Neutrophil (primary cell): ENCODE measurements at regions not wholly inside any gene's neighbourhood (a gene's known extent, or its start where the extent isn't known, plus 50 kb on each side); places are given as distances from the start of the nearest gene placed in this dataset.

Source experiments
- H3K27ac ChIP-seq: fragments of 200-600 bp; sonication (generic); 2 replicates; pipeline ENCODE4 v1.5.1; 2016; ENCODE audit warnings: mild to moderate bottlenecking, moderate library complexity
- H3K27me3 ChIP-seq: fragments of 200-600 bp; sonication (generic); 2 replicates; pipeline ENCODE4 v1.6.0; 2016; ENCODE audit warnings: mild to moderate bottlenecking
- H3K36me3 ChIP-seq: fragments of 200-600 bp; sonication (generic); 2 replicates; pipeline ENCODE4 v1.5.1; 2017
- H3K4me1 ChIP-seq, 2 experiments: fragments of 200-600 bp in 1 of 2; sonication (generic) in 1 of 2; 1 replicate in 1 of 2; 2 replicates in 1 of 2; pipeline versions ENCODE4 v1.5.1 to v1.6.1; 2013 to 2016; ENCODE audit warnings: low read depth in 1 of 2, low read length in 1 of 2, mild to moderate bottlenecking in 1 of 2, moderate library complexity in 1 of 2; ENCODE audit not compliant: control insufficient read depth in 1 of 2, insufficient read depth in 1 of 2
- H3K4me3 ChIP-seq, 2 experiments: fragments of 200-600 bp in 1 of 2; sonication (generic) in 1 of 2; 1 replicate in 1 of 2; 2 replicates in 1 of 2; pipeline ENCODE4 v1.5.1; 2013 to 2016; ENCODE audit warnings: low read depth in 1 of 2, low read length in 1 of 2, mild to moderate bottlenecking in 1 of 2, moderate library complexity in 1 of 2
- H3K9me3 ChIP-seq: fragments of 200-600 bp; sonication (generic); 2 replicates; pipeline ENCODE4 v1.5.1; 2016
- CTCF ChIP-seq: fragments of 200-600 bp; sonication (generic); IDR thresholded peaks from 2 replicates; pipeline ENCODE4 v1.5.1; 2016; ENCODE audit warnings: antibody characterized with exemption

DNA sequence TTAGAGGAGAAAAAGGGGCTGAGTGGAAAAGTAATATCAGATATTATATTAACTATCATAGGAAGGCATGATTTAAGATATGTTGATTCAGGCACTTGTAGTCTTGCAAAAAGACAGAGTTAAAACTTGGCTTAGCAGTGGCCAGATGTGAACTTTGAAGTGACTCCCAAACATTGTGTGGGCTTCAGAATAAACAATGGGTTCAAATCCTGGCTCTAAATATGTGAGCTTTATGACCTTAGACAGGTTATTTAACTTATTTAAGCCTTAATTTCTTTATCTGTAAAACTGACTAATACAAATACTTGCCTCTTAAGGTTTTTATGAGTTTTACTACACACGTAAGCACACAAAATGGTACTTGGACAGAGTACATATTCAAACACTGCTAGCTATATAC lies 85.9 kb downstream of the TNFSF18 start:
- TF ChIP-seq CTCF = no peak
- H3K9me3 ChIP-seq = no peaks in the 10 kb centered on the region
- no peaks in the 10 kb centered on the region for H3K27me3 ChIP-seq
- H3K36me3 ChIP-seq = no peaks in the 10 kb centered on the region
- no peak overlapping the region for H3K27ac ChIP-seq
- no peaks in the 10 kb centered on the region for H3K4me1 ChIP-seq
- no peak overlapping the region for H3K4me3 ChIP-seq

GRCh38 chr1:172966844-172967540 lies 83.7 kb downstream of the TNFSF18 start:
- Histone ChIP-seq H3K9me3 (no peaks in the 10 kb centered on the region), H3K27ac (no peak overlapping the region), H3K36me3 (no peaks in the 10 kb centered on the region), H3K4me1 (no peaks in the 10 kb centered on the region), H3K4me3 (no peak overlapping the region), H3K27me3 (no peaks in the 10 kb centered on the region)
- TF ChIP-seq CTCF = no peak

GRCh38 chr1:172967936-172968335 lies 82.8 kb downstream of the TNFSF18 start:
- no peak overlapping the region for H3K4me3 ChIP-seq
- no peak for TF ChIP-seq CTCF
- H3K27me3 ChIP-seq = no peaks in the 10 kb centered on the region
- no peaks in the 10 kb centered on the region for H3K4me1 ChIP-seq
- H3K36me3 ChIP-seq = no peaks in the 10 kb centered on the region
- H3K9me3 ChIP-seq = no peaks in the 10 kb centered on the region
- H3K27ac ChIP-seq = no peak overlapping the region

DNA sequence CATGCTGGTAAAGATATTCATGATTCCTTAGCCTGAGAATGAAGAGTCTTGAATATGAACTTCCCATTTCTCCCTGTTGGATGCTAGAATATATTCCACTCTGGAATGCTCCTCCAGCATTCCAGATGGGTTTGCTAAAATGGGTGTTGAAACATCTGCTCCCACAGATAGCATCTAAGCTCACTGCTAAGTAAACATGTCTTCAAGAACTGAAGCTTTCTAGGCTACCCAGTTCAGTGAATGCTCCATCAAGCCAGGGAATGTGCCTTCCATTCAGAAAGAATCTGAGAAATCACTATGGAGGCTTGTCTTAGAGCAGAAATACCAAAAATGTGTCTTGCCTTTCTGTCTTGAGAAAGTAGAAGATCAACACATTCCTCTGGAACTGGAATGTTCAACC lies 81.1 kb downstream of the TNFSF18 start:
- Histone ChIP-seq H3K4me1 (no peaks in the 10 kb centered on the region), H3K27ac (no peak overlapping the region)
- no peak for TF ChIP-seq CTCF

DNA sequence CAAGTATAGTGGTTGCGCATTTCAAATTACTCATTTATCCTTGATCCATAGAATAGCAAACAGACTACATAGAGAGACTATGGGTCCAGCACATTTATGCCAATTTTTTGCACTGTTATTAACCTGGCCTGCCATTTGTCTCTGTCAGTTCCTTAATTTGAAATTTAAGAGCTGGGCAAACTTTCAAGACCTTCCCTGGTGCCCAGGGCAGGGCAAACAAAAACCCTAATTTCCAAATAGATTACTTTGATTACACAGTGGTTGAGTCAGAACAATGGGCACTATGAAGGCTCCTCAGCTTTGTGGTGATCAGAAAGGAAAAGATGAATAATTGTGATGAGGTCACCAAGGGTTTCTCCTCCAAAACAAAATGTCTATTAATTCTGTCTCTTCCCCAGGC lies 80.6 kb downstream of the TNFSF18 start:
- Histone ChIP-seq H3K4me3 (no peak overlapping the region), H3K27me3 (no peaks in the 10 kb centered on the region), H3K9me3 (no peaks in the 10 kb centered on the region), H3K4me1 (no peaks in the 10 kb centered on the region), H3K27ac (no peak overlapping the region), H3K36me3 (no peaks in the 10 kb centered on the region)
- no peak for TF ChIP-seq CTCF

More for the DNA sequence above, 81.1 kb downstream of the TNFSF18 start:
- no peaks in the 10 kb centered on the region for H3K27me3 ChIP-seq
- no peaks in the 10 kb centered on the region for H3K9me3 ChIP-seq
- no peak overlapping the region for H3K4me3 ChIP-seq
- no peaks in the 10 kb centered on the region for H3K36me3 ChIP-seq

GRCh38 chr1:172971241-172971640 lies 79.5 kb downstream of the TNFSF18 start:
- Histone ChIP-seq H3K4me3 (no peak overlapping the region), H3K4me1 (no peaks in the 10 kb centered on the region), H3K27me3 (no peaks in the 10 kb centered on the region), H3K36me3 (no peaks in the 10 kb centered on the region), H3K27ac (no peak overlapping the region), H3K9me3 (no peaks in the 10 kb centered on the region)
- TF ChIP-seq CTCF = no peak
